Spleen (tissue), 7 donors: ENCODE measurements at regions not wholly inside any gene's neighbourhood (a gene's known extent, or its start where the extent isn't known, plus 50 kb on each side); places are given as distances from the start of the nearest gene placed in this dataset.

Source experiments
- POLR2A ChIP-seq, 3 donors: fragments of 450-650 bp; IDR thresholded peaks; one replicate each; pipeline ENCODE4 v1.5.1; 2017; ENCODE audit warnings: antibody characterized with exemption in 3 of 3, mild to moderate bottlenecking in 1 of 3
- POLR2AphosphoS5 ChIP-seq, 3 donors: sonication (generic); formaldehyde crosslinking; IDR thresholded peaks; one replicate each; pipeline ENCODE4 v1.5.1; 2017; ENCODE audit warnings: antibody characterized with exemption in 3 of 3
- TF ChIP-seq, protein P1 (sequence below), 11 experiments: fragments of 200-600 bp in 7 of 11; fragments of 450-650 bp in 4 of 11; sonication (generic) in 4 of 11; IDR thresholded peaks in 8 of 11; conservative IDR thresholded peaks in 3 of 11; 1 replicate in 7 of 11; 2 replicates in 4 of 11; pipeline versions ENCODE4 v1.4.0 to v1.8.0; 2016 to 2021; ENCODE audit warnings: antibody characterized with exemption in 11 of 11, inconsistent platforms in 4 of 11, mild to moderate bottlenecking in 1 of 11
- donor health status: DM: no; HTN: no; CAD: no; lungs with moderate emphysema.
- donor health status: DM: no; HTN: no; CAD: no.
- donor health status: DM: no; HTN: no; CAD: no.

GRCh38 chr10:3422282-3422681 lies 249.7 kb upstream of the PITRM1 start:
- TF ChIP-seq, protein P1, sequence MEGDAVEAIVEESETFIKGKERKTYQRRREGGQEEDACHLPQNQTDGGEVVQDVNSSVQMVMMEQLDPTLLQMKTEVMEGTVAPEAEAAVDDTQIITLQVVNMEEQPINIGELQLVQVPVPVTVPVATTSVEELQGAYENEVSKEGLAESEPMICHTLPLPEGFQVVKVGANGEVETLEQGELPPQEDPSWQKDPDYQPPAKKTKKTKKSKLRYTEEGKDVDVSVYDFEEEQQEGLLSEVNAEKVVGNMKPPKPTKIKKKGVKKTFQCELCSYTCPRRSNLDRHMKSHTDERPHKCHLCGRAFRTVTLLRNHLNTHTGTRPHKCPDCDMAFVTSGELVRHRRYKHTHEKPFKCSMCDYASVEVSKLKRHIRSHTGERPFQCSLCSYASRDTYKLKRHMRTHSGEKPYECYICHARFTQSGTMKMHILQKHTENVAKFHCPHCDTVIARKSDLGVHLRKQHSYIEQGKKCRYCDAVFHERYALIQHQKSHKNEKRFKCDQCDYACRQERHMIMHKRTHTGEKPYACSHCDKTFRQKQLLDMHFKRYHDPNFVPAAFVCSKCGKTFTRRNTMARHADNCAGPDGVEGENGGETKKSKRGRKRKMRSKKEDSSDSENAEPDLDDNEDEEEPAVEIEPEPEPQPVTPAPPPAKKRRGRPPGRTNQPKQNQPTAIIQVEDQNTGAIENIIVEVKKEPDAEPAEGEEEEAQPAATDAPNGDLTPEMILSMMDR (IDR thresholded peaks at IDR 0.05 in 8 of 11, conservative IDR thresholded peaks at IDR 0.05 in 3 of 11), result no peak
- TF ChIP-seq POLR2A (IDR thresholded peaks at IDR 0.05) (no peak), POLR2AphosphoS5 (IDR thresholded peaks at IDR 0.05) (no peak)
